ENCODE measurements at regions not wholly inside any gene's neighbourhood (a gene's known extent, or its start where the extent isn't known, plus 50 kb on each side); places are given as distances from the start of the nearest gene placed in this dataset.

DNA sequence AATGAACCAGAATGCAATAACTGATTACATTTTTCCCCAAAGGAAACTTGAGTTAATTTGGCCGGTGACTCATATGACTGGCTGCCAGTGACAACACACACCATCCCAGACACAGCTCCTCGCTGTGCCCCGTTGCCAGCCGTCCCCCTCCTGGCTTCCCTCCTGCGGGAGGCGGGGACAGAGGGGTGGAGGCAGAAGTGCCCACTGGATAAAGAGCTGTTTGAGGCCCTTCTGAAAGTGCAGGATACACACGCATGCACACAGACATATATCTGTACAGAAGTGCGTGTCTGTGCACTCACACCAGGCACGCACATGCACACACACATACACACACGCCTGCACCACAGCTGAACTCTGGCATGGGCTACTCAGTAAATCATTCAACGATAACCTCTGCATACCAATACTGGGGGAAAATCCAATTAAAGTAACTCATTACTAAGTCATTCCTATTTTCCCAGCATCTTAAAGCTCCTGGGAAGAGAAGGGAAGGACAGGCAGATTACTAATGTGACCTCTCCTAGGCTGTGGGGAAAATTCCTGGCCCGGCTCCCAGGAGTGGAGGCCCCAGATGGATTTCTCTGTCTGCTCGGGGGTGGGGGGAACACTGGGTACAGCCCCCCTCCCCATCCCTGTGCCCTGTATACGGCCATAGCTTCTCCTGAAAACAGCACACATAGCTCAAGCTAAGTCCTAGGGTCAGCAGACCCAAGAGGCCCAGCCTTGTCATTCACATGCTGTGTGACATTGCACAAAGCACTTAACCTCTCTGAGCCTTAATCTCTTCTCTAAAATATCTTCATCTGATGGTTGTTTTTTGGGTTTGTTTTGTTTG is 52.3 kb upstream of the MYL10 start:
- TF ChIP-seq, protein P1, sequence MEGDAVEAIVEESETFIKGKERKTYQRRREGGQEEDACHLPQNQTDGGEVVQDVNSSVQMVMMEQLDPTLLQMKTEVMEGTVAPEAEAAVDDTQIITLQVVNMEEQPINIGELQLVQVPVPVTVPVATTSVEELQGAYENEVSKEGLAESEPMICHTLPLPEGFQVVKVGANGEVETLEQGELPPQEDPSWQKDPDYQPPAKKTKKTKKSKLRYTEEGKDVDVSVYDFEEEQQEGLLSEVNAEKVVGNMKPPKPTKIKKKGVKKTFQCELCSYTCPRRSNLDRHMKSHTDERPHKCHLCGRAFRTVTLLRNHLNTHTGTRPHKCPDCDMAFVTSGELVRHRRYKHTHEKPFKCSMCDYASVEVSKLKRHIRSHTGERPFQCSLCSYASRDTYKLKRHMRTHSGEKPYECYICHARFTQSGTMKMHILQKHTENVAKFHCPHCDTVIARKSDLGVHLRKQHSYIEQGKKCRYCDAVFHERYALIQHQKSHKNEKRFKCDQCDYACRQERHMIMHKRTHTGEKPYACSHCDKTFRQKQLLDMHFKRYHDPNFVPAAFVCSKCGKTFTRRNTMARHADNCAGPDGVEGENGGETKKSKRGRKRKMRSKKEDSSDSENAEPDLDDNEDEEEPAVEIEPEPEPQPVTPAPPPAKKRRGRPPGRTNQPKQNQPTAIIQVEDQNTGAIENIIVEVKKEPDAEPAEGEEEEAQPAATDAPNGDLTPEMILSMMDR (IDR thresholded peaks at IDR 0.05), result no peak
- no peak for TF ChIP-seq POLR2A (IDR thresholded peaks at IDR 0.05)
